PC-3 (cell line): ENCODE measurements at regions not wholly inside any gene's neighbourhood (a gene's known extent, or its start where the extent isn't known, plus 50 kb on each side); places are given as distances from the start of the nearest gene placed in this dataset.
"Not testable (repeated sequence)": the region's sequence is repeated elsewhere in the genome, so short reads cannot be mapped to it uniquely, and the experiment has no call there.

ENCODE experiments used
- CTCF ChIP-seq: fragments of 300-600 bp; sonication (generic); conservative IDR thresholded peaks from 2 replicates; pipeline ENCODE4 v1.5.1; 2017; ENCODE audit warnings: antibody characterized with exemption, low read depth, mild to moderate bottlenecking, low read length
- EZH2 ChIP-seq: fragments of 300-600 bp; sonication (generic); IDR thresholded peaks from one replicate; pipeline ENCODE4 v1.6.1; 2017; ENCODE audit warnings: antibody characterized with exemption, mild to moderate bottlenecking, low read length; ENCODE audit not compliant: unreplicated experiment

- not testable (repeated sequence) for TF ChIP-seq CTCF, EZH2
Measured at GRCh38 chr16:29180206-29180600, 195.4 kb downstream of the LAT start.
